ENCODE measurements at regions not wholly inside any gene's neighbourhood (a gene's known extent, or its start where the extent isn't known, plus 50 kb on each side); places are given as distances from the start of the nearest gene placed in this dataset.

GRCh38 chr7:116324582-116324981, 114.2 kb downstream of the TES start:
- TF ChIP-seq CTCF (IDR thresholded peaks at IDR 0.05) = no peak
- TF ChIP-seq POLR2A (IDR thresholded peaks at IDR 0.05) = no peak
